Fibroblast of the conjunctiva (primary cell): ENCODE measurements at regions not wholly inside any gene's neighbourhood (a gene's known extent, or its start where the extent isn't known, plus 50 kb on each side); places are given as distances from the start of the nearest gene placed in this dataset.
"Not testable (repeated sequence)": the region's sequence is repeated elsewhere in the genome, so short reads cannot be mapped to it uniquely, and the experiment has no call there.

ENCODE experiments used
- DNase-seq: peaks from one replicate; pipeline ENCODE4 v3.0.0-alpha.2; 2010; ENCODE audit warnings: low read depth

GRCh38 chrX:128759745-128760144 lies 707.5 kb upstream of the ACTRT1 start:
- no peak for DNase-seq

DNA sequence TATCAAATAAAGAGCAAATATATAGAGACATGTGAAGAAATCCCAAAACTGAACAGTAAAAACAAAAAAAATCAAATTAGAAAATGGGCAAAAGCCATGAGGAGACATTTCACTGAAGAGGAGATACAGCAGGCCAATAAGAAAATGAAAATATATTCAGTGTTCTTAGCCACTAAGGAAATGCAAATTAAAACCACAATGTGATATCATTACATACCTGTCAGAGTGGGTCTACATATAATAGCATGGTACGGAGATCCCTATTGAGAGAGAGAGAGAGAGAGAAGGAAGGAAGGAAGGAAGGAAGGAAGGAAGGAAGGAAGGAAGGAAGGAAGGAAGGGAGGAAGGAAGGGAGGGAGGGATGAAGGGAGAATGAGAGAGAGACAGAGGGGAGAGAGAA lies 707.0 kb upstream of the ACTRT1 start:
- no peak for DNase-seq

DNA sequence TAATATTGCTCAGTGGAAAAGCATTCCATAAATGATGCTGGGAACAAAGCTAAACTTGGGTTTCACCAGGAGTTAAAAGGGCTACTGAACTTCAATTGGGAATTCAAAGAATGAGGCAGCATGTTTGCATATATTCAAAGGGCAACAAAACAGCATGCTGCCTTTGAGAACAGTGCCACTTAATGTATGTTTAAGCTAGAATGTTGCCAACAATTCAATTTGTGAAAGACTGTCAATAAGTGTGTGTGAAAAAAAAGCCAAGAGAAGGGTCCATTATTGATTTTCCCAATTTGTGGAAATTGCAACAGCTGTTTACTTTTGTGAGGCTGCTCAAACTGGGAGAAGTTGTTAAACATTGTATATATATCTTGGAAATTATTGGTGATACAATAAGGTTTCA lies 701.9 kb upstream of the ACTRT1 start:
- no peak for DNase-seq

GRCh38 chrX:128739539-128739938 lies 687.3 kb upstream of the ACTRT1 start:
- no peak for DNase-seq

DNA sequence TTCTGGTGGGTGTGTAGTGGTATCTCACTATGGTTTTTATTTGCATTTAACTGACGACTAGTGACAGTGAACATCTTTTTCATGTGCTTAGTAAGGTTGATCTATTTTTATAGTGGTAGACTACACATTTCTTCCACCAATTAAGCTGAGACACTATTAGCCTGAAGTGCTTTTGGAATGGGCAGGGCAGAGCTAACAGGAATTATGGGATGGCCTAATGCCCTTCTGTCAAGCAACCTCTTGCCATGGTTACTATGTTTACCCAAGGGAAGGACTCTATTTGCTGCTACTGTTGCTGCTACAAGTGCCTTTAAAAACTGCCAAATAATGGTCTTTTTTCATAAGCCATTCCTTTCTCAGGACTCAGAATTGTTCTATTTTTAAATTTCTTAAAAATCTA lies 676.7 kb upstream of the ACTRT1 start:
- no peak for DNase-seq

DNA sequence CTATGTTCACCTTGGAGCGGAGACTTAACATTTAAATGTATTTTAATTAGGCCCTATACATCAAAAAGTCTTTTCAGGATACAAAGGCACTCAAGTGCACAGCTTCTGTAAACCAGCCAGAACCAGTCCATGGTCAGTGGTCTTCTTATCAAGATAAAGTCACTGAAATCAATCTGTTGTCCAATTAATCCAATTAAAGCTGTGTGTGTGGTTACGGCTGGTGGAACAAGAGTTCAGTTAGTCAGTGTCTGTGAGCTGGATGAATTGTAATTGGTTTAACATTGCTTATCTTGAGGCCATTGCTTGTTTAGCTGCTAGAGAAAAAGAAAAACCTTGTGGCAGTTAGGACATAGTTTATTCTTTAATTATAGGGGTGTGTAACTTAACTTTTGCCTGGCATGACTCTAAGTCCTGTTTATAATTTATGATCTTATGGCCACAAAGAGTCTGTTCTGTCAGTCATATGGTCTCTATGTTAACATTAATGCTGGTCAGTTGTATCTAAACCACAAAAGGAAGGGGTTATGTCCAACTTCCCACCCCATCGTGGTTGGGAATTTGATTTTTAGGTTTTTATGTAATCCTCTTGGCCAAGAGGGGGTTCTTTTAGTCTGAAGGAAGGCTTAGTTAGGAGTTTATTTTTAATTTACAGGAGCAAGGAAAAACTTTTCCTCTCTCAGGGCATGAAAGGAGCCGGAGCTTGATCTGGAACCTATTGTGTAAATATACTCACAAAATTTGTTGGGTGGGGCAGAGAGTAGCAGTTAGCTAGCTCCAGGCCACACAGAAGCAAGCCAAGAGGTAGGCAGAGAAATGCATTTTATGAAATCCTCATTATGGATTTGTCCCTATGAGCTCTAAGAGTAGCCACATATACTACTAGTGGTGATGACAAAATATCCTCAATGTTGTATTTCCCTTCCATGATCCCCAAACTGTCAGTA lies 665.7 kb upstream of the ACTRT1 start:
- no peak for DNase-seq

DNA sequence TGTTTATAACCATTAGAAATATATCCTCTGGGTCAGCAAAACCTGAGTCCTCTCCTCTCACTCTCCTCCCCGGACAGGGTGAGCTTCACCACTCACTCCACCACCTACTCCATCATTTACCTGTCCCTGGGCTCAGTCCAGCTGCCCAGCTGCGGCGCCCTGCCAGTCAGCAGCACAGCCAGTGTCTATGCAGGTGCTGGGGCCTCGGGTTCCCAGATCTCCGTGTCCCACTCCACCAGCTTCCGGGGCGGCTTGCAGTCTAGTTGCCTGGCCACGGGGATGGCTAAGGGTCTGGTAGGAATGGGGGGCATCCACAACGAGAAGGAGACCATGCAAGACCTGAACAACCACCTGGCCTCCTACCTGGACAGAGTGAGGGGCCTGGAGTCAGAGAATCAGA lies 662.2 kb upstream of the ACTRT1 start:
- DNase-seq: no peak

- DNase-seq: no peak
Observed at GRCh38 chrX:128699716-128700285, 647.6 kb upstream of the ACTRT1 start.

- peak; percentile 1 for DNase-seq
Observed at GRCh38 chrX:128698573-128699181, 646.5 kb upstream of the ACTRT1 start.

DNA sequence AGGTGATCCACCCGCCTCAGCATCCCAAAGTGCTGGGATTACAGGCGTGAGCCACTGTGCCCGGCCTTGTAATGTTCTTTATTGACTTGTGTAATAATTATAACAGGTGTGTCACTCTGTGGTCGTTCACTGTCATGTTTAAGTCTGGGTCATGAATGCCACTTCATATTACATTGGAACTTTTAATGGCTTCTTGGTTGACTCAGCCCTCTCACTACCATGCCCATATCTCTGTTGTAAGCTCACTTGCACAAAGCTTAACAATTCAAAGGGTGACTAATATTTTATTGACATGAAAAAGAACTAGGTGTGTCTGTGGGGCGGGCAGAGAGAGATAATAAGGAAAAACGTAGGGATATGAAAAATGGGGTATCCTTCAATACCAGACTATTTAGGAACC lies 639.7 kb upstream of the ACTRT1 start:
- DNase-seq: no peak

- DNase-seq: no peak
Observed at GRCh38 chrX:128685387-128685786, 633.2 kb upstream of the ACTRT1 start.

DNA sequence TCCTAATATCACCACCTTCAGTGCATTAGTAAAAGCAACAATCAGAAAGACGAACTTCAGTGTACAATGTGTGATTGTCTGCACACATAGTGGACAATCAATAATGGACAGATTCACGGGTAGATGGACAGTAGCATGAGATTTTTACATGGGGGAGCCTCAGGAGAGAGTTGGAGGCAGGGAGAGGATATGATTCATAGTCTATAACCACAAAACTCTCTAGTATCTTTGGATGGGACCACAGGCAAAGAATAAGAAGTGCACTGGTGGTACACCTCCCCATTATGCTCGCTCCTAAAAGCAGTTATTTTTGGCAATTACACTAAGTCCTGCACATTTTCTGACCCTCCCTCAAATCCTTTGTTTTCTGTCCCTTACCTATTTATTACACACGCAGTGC lies 624.4 kb upstream of the ACTRT1 start:
- no peak for DNase-seq

- not testable (repeated sequence) for DNase-seq
Observed at GRCh38 chrX:128674326-128675086, 622.3 kb upstream of the ACTRT1 start.

- DNase-seq: no peak
Observed at GRCh38 chrX:128664211-128664610, 612.0 kb upstream of the ACTRT1 start.

- no peak for DNase-seq
Observed at GRCh38 chrX:128653524-128654060, 601.4 kb upstream of the ACTRT1 start.

DNA sequence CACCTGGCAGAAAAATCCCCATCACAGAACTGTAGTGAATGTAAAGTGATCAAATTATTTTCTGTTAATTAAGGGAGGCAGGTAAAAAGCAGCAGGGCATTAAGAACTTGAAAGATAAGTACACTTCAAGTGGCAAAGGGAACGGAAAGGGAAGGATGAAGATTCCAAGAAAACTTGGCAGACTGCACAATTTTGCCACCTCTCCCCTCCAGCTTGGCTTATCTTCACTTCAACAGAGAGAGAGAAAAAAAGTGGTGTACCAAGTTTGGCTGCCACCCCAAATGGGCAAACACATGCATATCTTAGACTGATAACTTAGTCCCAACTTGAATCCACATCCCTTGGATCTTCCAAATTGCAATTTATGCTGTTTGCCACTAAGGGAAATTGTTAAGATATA lies 598.1 kb upstream of the ACTRT1 start:
- DNase-seq: no peak

DNA sequence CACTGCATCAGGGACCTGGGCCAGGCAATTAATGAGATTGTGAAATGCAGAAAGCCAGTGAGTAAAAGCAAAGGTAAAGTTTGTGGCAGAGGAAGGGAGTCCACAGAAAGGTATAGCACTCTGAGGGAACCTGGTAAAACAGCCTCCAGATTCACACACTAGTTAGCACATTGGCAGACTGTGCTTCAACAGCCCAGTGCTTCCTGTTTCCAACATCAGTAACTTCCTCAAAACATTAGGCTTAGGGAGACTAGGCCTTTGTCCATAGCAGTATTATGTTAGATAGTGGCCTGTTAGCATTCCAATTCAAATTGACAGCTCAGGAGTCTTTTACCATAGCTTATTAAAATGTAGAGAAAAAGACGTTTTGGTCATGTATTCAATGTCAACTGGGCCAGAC lies 582.6 kb upstream of the ACTRT1 start:
- DNase-seq: no peak

DNA sequence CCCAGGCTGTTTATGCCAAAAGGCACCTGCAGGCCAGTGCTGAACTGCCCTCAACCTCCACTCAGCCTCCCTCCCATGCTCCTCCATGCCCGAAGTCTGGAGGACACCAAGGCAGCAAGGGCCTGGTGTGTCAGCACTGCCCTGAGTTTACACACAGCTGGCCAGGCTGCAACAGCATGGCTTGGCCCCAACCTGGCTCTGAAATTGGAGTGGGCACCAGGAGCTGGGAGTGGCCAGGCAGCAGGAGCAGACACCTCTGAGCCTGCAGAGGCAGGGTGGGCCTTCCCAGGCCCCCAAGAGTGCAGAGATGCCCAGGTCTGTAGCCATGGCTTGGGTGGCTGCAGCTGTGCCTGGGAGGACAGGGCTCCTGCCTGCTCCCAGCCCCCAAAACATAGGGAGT lies 571.2 kb upstream of the ACTRT1 start:
- no peak for DNase-seq

GRCh38 chrX:128622296-128622695 lies 570.1 kb upstream of the ACTRT1 start:
- DNase-seq: no peak

DNA sequence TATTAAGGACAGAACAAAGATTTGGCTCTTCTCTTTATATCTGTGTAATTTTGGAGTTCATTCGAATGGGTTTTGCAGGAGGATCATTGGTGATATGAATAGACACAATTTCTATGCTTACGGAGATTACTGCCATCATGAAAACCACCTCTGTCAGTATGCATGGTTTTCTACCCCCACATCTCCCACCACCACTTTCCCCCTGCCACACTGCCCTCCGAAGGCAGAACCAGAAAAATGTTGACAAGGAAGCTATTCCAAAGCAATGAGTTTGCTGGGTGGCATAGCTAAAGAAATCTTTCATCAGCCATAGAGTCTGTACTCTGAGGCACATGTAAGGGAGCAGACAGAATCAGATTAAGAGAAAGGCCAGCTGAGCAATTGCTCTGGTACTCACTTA lies 567.3 kb upstream of the ACTRT1 start:
- no peak for DNase-seq

DNA sequence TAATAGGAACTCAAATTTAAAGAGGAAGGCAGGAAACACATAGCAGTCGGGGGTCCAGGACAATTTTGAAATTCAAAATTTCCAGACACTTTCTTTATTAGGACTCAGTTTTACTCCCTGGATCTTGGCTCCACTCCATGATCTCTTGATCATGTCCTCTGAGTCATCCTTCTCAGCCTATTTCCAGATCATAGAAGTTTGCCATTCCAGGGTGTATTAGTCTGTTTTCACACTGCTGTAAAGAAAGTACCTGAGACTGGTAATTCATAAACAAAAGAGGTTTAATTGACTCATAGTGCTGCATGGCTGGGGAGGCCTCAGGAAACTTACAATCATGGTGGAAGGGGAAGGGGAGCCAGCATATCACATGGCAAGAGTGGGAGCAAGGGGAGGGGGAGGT lies 564.7 kb upstream of the ACTRT1 start:
- no peak for DNase-seq

DNA sequence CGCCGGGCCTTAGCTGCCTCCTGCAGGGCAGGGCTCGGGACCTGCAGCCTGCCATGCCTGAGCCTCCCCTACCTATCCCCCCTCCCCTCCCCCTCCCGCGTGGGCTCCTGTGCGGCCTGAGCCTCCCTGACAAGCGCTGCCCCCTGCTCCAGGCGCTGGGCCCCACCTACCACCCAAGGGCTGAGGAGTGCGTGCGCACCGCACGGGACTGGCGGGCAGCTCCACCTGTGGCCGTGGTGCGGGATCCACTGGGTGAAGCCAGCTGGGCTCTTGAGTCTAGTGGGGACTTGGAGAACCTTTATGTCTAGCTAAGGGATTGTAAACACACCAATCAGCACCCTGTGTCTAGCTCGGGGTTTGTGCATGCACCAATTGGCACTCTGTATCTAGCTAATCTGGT lies 554.6 kb upstream of the ACTRT1 start:
- not testable (repeated sequence) for DNase-seq
